NK-92 treated with Interleukin-12 subunit alpha and Interleukin-12 subunit beta, amount 100 ng/mL, for 24 hours (cell line): ENCODE measurements at regions not wholly inside any gene's neighbourhood (a gene's known extent, or its start where the extent isn't known, plus 50 kb on each side); places are given as distances from the start of the nearest gene placed in this dataset.

Source experiments
- DNase-seq: peaks from one replicate; lab custom pipeline; 2025; lab: John Stamatoyannopoulos, UW

- no peak for DNase-seq
These were observed 808.8 kb upstream of the EEF2KMT start for GRCh38 chr16:5906351-5906750.

- DNase-seq: no peak
These were observed 808.3 kb upstream of the EEF2KMT start for GRCh38 chr16:5905935-5906334.

DNA sequence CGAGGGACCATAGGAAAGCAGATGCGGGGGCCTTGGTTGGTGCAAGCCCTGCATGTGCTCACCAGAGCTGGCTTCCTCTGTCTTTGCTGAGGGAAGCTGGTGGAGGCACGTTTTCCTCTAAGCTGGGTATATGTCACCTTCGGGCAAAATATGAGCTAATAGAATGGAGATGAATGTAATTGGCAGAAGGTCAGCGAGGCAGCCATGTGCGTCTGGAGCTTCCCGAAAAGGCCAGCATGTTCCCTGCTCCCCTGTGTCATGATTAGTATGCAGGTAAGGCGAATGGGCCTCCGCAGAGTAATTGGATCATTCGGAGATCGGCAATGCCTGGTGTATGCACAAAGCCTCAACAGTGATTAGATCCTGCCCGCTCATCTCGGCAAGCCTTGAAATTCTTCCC, 806.2 kb upstream of the EEF2KMT start:
- DNase-seq: no peak

- DNase-seq: no peak
These were observed 805.6 kb upstream of the EEF2KMT start for GRCh38 chr16:5903153-5903552.

- DNase-seq: no peak
These were observed 802.5 kb upstream of the EEF2KMT start for GRCh38 chr16:5900046-5900445.

- DNase-seq: no peak
These were observed 798.4 kb upstream of the EEF2KMT start for GRCh38 chr16:5895976-5896375.

DNA sequence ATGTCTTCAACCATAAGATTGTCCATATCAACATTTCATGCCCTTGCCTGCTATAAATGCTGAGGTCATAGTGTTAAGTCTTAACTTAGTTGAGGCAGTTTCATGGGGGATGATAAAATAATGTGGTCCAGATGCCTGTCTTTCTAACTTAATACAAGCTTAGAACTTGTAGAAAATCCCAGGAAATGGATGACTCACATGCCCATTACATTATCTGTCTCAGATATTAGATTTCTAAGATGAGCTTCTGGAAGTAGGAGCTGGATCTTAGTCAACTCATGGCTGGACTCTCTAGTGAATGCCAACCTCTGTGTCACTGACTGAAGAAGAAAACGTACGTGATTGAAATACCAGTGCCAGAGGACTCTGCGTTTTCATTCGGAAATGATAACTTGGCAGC, 797.5 kb upstream of the EEF2KMT start:
- DNase-seq: no peak

- no peak for DNase-seq
These were observed 793.7 kb upstream of the EEF2KMT start for GRCh38 chr16:5891296-5891695.

DNA sequence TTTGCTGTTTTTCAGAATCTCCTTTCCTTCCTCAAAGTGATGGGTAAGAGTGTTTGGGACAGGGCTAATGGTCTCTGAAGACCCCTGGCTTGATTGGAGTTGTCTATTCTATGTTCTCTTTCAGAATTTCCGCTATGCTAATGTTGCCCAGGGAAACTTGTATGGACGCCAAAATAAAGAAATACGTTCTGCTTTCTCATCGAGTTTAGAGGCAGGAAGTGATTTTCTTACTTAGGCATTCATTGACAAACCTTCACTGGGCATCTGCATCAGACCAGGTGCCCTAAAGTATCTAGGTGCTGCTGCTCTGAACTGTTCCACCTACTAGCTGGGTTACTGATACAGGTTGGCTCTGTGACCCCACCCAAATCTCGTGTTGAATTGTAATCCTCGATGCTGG, 787.9 kb upstream of the EEF2KMT start:
- DNase-seq: no peak

DNA sequence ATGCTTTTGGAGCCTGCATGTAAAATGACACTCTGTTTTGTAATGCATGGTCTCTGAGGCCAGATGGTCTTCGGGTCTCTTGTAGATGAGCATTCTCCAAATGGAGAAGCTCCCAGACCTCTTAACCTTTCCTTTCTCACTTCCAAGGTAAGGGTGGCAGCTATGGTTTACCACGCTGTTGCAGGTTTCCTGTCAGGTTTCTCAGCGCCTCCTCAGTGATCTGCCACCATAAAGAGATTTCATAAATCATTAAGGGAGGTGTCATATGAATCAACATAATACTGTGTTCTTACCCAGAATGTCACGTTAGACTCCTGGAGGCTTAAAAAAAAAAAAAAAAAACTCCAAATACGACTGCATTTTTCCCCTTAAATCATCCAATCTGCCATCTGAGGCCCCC, 787.4 kb upstream of the EEF2KMT start:
- DNase-seq: no peak

DNA sequence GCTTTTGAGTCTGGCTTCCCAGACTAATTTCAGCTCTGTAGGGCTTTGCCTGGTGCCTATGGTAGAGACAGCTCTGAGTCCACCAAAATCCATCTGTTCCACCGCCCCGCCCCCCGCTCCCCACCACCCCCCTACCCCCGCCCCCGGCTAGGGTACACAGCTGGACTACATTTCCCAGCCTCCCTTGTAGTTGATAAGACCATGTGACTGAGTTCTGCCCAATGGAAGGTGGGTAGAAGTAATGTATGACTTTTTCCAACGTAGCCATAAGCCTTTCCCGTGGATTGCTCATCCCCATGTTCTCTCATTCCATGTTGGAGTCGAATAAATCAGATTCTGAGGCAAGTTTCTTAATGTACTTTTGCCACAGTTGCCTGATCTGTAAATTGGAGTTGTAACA, 786.7 kb upstream of the EEF2KMT start:
- DNase-seq: no peak

GRCh38 chr16:5882087-5882640, 784.6 kb upstream of the EEF2KMT start:
- DNase-seq: no peak

GRCh38 chr16:5875416-5875815, 777.8 kb upstream of the EEF2KMT start:
- no peak for DNase-seq

GRCh38 chr16:5874899-5875298, 777.3 kb upstream of the EEF2KMT start:
- DNase-seq: no peak

DNA sequence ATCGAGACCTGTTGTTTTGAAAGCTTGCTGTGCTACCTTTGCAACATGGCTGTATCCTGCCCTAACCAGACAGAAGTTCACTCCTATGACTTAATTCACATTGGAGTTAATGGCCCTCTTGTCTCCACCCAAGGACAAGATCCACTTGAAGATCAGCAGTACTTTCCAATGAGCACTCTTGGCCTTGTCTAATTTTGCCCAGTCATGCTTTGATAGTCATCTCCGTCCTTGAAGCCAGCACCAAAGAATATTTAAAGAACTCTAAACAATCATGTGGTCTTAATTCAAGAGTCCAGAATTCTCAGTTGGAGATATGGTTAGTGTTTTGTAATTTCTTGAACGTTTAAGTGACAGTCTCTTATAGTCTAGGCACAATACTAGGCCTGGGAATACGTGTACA, 775.6 kb upstream of the EEF2KMT start:
- DNase-seq: no peak

- no peak for DNase-seq
These were observed 773.5 kb upstream of the EEF2KMT start for GRCh38 chr16:5870886-5871691.

- DNase-seq: no peak
These were observed 769.7 kb upstream of the EEF2KMT start for GRCh38 chr16:5867250-5867649.

- DNase-seq: no peak
These were observed 767.6 kb upstream of the EEF2KMT start for GRCh38 chr16:5865236-5865635.

GRCh38 chr16:5863071-5863606, 765.5 kb upstream of the EEF2KMT start:
- no peak for DNase-seq

DNA sequence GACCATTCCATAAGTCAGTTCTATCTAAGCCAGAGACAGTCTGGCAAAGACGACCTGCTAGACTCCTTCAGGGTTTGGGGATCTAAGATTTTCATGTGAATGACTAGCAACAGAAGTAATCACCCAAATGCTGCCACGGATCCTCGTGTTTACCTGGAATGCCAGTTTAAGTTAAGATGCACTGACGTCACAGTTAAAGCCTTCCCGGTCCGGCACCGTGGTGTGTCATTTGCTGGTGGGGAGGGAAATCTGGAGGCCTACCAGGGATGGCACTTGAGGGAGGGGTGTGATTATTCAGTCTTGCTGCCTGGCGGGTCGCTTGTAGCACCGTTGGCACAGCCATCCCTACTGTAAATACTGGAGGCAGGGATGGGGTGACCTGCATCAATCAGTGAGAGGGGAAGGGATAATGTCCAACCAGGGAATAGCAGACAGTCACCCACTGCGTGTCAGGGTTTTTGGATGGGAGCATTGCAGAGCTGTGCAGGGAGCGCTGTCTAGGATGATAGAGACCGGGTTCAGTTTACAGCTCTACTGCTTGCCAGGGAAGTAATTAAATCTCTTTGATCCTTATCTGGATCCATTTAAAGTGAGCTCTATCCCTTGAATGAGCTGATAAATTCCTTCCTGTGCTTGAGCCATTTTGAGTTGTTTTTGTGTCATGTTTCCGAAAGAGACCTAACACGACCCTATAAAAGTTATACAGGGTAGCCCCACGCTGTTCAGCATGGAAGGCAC, 764.7 kb upstream of the EEF2KMT start:
- DNase-seq: no peak

DNA sequence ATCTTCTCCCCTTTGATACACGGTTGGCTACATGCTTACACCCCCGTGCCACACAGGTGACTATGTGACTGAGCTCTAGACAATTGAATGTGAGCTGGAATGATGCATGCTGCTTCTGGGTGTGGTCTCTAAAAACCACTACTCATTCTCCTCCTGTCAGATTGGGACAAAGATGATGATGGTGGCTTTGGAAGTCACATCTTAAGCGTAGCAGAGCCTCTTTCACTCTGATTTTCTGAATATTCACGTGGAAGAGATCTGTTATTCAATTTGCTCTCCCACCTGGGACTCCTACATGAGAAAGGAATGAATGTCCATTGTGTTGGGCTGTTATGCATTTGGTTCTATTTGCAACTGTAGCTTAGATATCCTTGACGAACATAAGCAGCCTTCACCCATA, 763.6 kb upstream of the EEF2KMT start:
- no peak for DNase-seq

- no peak for DNase-seq
These were observed 760.6 kb upstream of the EEF2KMT start for GRCh38 chr16:5858180-5858579.

- DNase-seq: no peak
These were observed 756.4 kb upstream of the EEF2KMT start for GRCh38 chr16:5854027-5854426.
